Fibroblast of pulmonary artery (primary cell): ENCODE measurements at regions not wholly inside any gene's neighbourhood (a gene's known extent, or its start where the extent isn't known, plus 50 kb on each side); places are given as distances from the start of the nearest gene placed in this dataset.

Experiments used
- DNase-seq: peaks from one replicate; pipeline ENCODE4 v3.0.0-alpha.2; 2010; ENCODE audit warnings: low read depth
- H3K4me3 ChIP-seq: replicated peaks from 2 replicates; pipeline ENCODE4 v1.5.1; 2011; ENCODE audit warnings: low read depth, mild to moderate bottlenecking, control low read depth, low read length, moderate library complexity
- TF ChIP-seq, protein P1 (sequence below): IDR thresholded peaks from 2 replicates; pipeline ENCODE4 v1.5.1; 2011; ENCODE audit warnings: mild to moderate bottlenecking, control low read depth, low read length, inconsistent platforms; ENCODE audit errors: missing control alignments

DNA sequence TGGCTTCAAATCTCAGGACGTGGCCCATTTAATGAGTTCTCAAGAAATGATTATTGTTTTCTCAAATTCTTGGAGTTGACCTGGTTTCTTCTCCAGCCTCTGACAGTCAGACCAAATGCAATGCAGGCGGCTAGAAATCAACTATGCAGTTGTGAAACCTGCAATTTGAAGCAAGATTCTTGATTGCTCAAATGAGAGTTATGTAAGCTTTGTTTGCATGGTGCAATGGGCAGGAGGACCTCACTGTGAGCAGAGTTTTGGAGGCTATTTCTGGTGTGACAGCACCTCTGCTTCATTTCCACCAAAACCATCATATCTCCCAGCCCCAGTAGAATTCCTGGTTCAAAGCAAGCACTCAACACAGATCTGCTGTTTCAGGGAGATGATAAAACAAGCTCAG lies 500.0 kb upstream of the KLF4 start:
- DNase-seq, result peak; percentile 46
- no peak overlapping the region for H3K4me3 ChIP-seq
- TF ChIP-seq, protein P1, sequence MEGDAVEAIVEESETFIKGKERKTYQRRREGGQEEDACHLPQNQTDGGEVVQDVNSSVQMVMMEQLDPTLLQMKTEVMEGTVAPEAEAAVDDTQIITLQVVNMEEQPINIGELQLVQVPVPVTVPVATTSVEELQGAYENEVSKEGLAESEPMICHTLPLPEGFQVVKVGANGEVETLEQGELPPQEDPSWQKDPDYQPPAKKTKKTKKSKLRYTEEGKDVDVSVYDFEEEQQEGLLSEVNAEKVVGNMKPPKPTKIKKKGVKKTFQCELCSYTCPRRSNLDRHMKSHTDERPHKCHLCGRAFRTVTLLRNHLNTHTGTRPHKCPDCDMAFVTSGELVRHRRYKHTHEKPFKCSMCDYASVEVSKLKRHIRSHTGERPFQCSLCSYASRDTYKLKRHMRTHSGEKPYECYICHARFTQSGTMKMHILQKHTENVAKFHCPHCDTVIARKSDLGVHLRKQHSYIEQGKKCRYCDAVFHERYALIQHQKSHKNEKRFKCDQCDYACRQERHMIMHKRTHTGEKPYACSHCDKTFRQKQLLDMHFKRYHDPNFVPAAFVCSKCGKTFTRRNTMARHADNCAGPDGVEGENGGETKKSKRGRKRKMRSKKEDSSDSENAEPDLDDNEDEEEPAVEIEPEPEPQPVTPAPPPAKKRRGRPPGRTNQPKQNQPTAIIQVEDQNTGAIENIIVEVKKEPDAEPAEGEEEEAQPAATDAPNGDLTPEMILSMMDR, result no peak

- DNase-seq, result no peak
- no peak overlapping the region for H3K4me3 ChIP-seq
These were observed 499.5 kb upstream of the KLF4 start for GRCh38 chr9:107989099-107989498.

DNA sequence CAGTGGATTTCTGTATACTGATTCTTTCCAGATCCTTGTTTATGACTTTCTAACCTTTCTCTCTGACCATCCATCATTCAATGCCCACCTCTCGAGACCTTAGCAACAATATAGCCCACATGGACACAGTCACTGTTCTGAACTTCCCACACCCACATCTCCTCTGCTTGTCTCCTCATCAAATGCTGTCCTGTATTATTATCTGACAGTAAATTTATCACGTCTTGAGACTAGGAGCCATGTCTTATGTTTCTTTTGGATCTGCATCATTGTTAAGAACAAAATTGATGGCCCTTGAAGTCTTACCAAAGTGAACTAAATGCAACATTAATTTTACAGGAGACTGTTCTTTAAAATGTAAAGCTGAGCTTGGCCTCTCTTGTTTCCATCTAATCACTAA lies 495.4 kb upstream of the KLF4 start:
- no peak overlapping the region for H3K4me3 ChIP-seq
- no peak for DNase-seq
- TF ChIP-seq, protein P1, result no peak

More at GRCh38 chr9:107989099-107989498, 499.5 kb upstream of the KLF4 start:
- TF ChIP-seq, protein P1, result no peak

DNA sequence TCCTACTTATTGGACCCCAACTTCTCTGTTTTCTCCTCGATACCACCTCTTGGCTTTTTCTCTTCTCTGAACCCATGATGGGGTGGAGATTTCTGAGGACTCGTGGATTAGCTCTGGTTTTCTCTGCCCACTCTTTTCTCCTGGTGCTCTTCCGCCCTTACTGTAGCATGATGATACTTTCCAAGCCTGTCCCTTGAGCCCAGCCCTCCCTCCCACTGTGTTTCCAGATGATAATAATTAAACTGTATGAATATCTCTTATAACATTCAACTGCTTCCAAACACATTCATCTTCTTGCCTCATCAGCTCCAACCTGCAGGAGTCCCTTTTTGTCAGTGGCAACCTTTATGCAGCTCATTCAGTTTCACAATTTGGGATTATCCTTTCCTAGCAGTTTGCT lies 494.2 kb upstream of the KLF4 start:
- TF ChIP-seq, protein P1, result no peak

GRCh38 chr9:107983181-107983603 lies 493.6 kb upstream of the KLF4 start:
- no peak overlapping the region for H3K4me3 ChIP-seq
- TF ChIP-seq, protein P1, result no peak
- peak; percentile 28 for DNase-seq

More for the DNA sequence above, 494.2 kb upstream of the KLF4 start:
- no peak for DNase-seq
- H3K4me3 ChIP-seq, result no peak overlapping the region

GRCh38 chr9:107982745-107983144 lies 493.2 kb upstream of the KLF4 start:
- DNase-seq, result no peak
- no peak overlapping the region for H3K4me3 ChIP-seq
- TF ChIP-seq, protein P1, result no peak

DNA sequence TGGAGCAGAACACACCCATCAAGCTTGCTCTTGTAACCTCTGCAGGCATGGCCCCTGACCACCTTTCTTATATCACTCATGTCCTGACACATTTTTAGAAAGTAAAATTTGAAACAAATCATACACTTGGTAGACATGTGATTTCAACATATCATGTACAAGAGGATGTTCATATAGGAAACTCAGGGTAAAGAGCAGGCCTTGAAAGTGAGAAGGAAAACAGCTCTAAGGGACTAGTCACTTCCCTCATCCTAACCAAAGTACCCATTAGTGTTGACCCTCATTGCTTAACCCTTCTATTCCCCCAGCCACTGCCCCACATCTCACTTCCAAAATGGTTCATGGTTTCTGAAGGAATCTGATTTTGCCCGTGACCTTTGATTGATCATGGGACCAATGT lies 492.4 kb upstream of the KLF4 start:
- no peak for DNase-seq
- H3K4me3 ChIP-seq, result no peak overlapping the region
- TF ChIP-seq, protein P1, result no peak
